ENCODE measurements at regions not wholly inside any gene's neighbourhood (a gene's known extent, or its start where the extent isn't known, plus 50 kb on each side); places are given as distances from the start of the nearest gene placed in this dataset.

DNA sequence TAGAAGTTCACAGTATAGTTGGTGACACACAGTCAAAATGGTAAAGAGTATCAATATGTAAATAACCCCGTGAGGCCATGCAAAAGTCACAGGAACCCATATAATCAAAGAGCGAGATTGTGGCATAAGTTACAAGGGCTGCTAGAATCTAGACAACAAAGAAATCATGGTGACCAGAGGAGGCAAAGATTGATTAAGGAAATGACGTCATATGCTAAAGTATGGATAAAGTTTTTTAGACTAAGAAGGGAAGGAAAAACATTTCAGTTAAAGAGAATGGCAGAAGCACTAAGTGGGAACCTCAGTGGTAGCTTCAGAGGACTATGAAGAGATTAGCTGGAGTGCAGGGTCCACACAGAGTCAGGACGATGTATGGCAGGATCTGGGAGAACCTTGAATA is 330.3 kb downstream of the NFIB start:
- H3K27ac ChIP-seq (ENCODE audit: low read depth, low read length, poor library complexity, severe bottlenecking): no peak overlapping the region
- H3K36me3 ChIP-seq (ENCODE audit: insufficient read depth, low read length): no peaks in the 10 kb centered on the region
- no peaks in the 10 kb centered on the region for H3K79me2 ChIP-seq (ENCODE audit: insufficient read depth, low read depth, low read length)
- ChIA-PET CTCF (ENCODE audit: unreplicated experiment) (no interaction called here), POLR2A (no interaction called here)
- BruUV-seq (replicated peaks): no TSS peak
- intact Hi-C loops (cut with micrococcal nuclease; ENCODE audit: unreplicated experiment): no loop called here
- TF ChIP-seq EZH2phosphoT487 (IDR thresholded peaks at IDR 0.05; ENCODE audit: borderline replicate concordance, low read depth, low read length): no peak
- TF ChIP-seq, protein P1, sequence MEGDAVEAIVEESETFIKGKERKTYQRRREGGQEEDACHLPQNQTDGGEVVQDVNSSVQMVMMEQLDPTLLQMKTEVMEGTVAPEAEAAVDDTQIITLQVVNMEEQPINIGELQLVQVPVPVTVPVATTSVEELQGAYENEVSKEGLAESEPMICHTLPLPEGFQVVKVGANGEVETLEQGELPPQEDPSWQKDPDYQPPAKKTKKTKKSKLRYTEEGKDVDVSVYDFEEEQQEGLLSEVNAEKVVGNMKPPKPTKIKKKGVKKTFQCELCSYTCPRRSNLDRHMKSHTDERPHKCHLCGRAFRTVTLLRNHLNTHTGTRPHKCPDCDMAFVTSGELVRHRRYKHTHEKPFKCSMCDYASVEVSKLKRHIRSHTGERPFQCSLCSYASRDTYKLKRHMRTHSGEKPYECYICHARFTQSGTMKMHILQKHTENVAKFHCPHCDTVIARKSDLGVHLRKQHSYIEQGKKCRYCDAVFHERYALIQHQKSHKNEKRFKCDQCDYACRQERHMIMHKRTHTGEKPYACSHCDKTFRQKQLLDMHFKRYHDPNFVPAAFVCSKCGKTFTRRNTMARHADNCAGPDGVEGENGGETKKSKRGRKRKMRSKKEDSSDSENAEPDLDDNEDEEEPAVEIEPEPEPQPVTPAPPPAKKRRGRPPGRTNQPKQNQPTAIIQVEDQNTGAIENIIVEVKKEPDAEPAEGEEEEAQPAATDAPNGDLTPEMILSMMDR (conservative IDR thresholded peaks at IDR 0.05; ENCODE audit: low read length): no peak
- H3K4me1 ChIP-seq (ENCODE audit: insufficient read depth, low read length, poor library complexity, severe bottlenecking): no peaks in the 10 kb centered on the region
- H3K4me3 ChIP-seq (ENCODE audit: low read depth, low read length, poor library complexity, severe bottlenecking): no peak overlapping the region
- H4K20me1 ChIP-seq (ENCODE audit: insufficient read depth, low read length): no peaks in the 10 kb centered on the region
- H3K4me2 ChIP-seq (ENCODE audit: low read length): no peak overlapping the region
- H3K9me2 ChIP-seq (ENCODE audit: insufficient read depth, low read length): no peaks in the 10 kb centered on the region; the same call in 1 of the 2 replicates
- DNase-seq (ENCODE audit: low spot score): no peak
- no peaks in the 10 kb centered on the region for H3K9me3 ChIP-seq (ENCODE audit: low read length)
- H2AFZ ChIP-seq (ENCODE audit: low read length): no peak overlapping the region

DNA sequence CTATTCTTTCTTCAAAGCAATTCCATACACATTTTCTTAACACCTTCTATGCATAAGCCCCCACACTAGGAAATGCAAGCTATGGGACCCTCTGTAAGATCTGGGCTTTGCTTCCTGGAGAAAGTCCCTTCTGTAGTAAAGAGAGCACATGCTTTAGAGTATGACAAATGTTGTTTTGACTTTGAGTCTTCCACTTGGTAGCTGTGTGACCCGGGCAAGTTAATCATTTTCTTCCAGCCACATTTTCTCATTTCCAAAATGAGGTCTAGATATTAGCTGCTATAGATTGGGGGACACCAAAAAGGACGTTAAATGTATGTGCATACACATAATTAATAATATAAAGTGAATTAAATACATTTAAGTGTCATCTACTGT is 334.0 kb downstream of the NFIB start:
- Histone ChIP-seq H2AFZ (ENCODE audit: low read length) (no peak overlapping the region), H3K79me2 (ENCODE audit: insufficient read depth, low read depth, low read length) (no peaks in the 10 kb centered on the region), H3K4me2 (ENCODE audit: low read length) (no peak overlapping the region), H3K9me3 (ENCODE audit: low read length) (no peaks in the 10 kb centered on the region), H4K20me1 (ENCODE audit: insufficient read depth, low read length) (no peaks in the 10 kb centered on the region), H3K9me2 (ENCODE audit: insufficient read depth, low read length) (no peaks in the 10 kb centered on the region; the same call in 1 of the 2 replicates), H3K36me3 (ENCODE audit: insufficient read depth, low read length) (no peaks in the 10 kb centered on the region), H3K4me3 (ENCODE audit: low read depth, low read length, poor library complexity, severe bottlenecking) (no peak overlapping the region), H3K27ac (ENCODE audit: low read depth, low read length, poor library complexity, severe bottlenecking) (no peak overlapping the region), H3K4me1 (ENCODE audit: insufficient read depth, low read length, poor library complexity, severe bottlenecking) (no peaks in the 10 kb centered on the region)
- no peak for DNase-seq (ENCODE audit: low spot score)
- no TSS peak for BruUV-seq (replicated peaks)
- ChIA-PET POLR2A (interaction anchor here (0.8 to 1.1 kb wide), 2 partner anchors 10 to 14 kb away, joined by 3 to 4 read pairs; no protein-coding TSS in a partner anchor), CTCF (ENCODE audit: unreplicated experiment) (no interaction called here)
- no peak for TF ChIP-seq EZH2phosphoT487 (IDR thresholded peaks at IDR 0.05; ENCODE audit: borderline replicate concordance, low read depth, low read length)
- TF ChIP-seq, protein P1 (conservative IDR thresholded peaks at IDR 0.05; ENCODE audit: low read length): no peak
- intact Hi-C loops (cut with micrococcal nuclease; ENCODE audit: unreplicated experiment): no loop called here

DNA sequence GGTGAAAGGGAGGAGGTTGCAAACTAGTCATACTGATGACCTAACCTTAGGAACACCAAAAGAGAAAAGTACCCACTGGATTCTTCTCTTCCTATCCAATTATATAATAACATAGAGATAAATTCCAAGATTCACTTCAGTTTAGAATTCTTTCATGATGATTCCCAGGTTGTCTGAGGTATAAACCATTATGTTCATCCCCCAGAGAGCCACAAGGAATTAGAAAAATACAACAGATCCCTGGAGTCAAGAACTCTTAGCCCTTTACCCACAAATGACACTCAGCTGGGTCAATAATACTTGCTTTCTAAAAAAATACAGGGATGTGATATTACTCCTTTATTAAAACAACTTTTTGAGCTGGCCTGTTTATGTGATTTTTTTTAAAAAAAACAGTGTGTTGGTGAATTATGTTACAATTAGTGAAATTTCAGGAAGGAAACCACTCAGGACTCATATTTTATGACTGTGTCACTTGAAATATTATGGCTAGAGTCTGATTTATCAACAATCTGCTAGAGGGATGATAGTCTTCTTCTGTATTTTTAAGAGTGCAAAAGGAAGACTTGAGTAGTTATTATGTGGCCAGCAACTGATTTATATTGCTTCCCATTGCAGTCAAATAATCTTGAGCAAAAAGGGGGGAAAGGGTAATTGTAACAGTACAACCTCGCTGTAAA is 338.2 kb downstream of the NFIB start:
- Histone ChIP-seq H3K36me3 (ENCODE audit: insufficient read depth, low read length) (no peaks in the 10 kb centered on the region), H4K20me1 (ENCODE audit: insufficient read depth, low read length) (no peaks in the 10 kb centered on the region), H3K4me3 (ENCODE audit: low read depth, low read length, poor library complexity, severe bottlenecking) (no peak overlapping the region), H3K4me2 (ENCODE audit: low read length) (no peak overlapping the region), H3K27ac (ENCODE audit: low read depth, low read length, poor library complexity, severe bottlenecking) (no peak overlapping the region), H2AFZ (ENCODE audit: low read length) (no peak overlapping the region), H3K9me2 (ENCODE audit: insufficient read depth, low read length) (no peaks in the 10 kb centered on the region), H3K9me3 (ENCODE audit: low read length) (no peaks in the 10 kb centered on the region), H3K79me2 (ENCODE audit: insufficient read depth, low read depth, low read length) (no peaks in the 10 kb centered on the region), H3K4me1 (ENCODE audit: insufficient read depth, low read length, poor library complexity, severe bottlenecking) (no peaks in the 10 kb centered on the region)
- ChIA-PET POLR2A (no interaction called here), CTCF (ENCODE audit: unreplicated experiment) (no interaction called here)
- no TSS peak for BruUV-seq (replicated peaks)
- intact Hi-C loops (cut with micrococcal nuclease; ENCODE audit: unreplicated experiment): no loop called here
- DNase-seq (ENCODE audit: low spot score): no peak
- TF ChIP-seq, protein P1 (conservative IDR thresholded peaks at IDR 0.05; ENCODE audit: low read length): no peak
- no peak for TF ChIP-seq EZH2phosphoT487 (IDR thresholded peaks at IDR 0.05; ENCODE audit: borderline replicate concordance, low read depth, low read length)

All from OCI-LY7 (cell line).